ENCODE measurements at regions not wholly inside any gene's neighbourhood (a gene's known extent, or its start where the extent isn't known, plus 50 kb on each side); places are given as distances from the start of the nearest gene placed in this dataset.

DNA sequence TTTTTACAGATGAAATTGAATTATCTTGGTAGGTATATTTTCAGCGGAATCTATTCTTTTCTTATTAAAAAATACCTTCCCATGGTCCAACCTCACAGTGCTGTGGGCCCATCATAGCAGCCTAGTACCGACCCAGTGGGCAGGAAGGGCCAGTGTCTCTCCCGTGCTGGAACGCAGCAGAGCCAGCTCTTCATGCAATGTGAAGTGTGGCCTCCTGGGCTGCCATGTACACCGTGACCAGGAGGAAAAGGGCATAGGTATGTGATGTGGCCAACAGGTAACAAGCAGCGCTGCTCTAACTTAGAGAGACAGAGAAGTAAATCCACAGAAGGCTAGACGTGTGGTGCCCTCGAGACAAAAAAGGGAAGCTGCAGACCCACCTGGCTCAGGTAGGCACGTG is 221.1 kb upstream of the SALL3 start:
- no peak for DNase-seq

GRCh38 chr18:78762753-78763152 is 216.9 kb upstream of the SALL3 start:
- no peak for DNase-seq

DNA sequence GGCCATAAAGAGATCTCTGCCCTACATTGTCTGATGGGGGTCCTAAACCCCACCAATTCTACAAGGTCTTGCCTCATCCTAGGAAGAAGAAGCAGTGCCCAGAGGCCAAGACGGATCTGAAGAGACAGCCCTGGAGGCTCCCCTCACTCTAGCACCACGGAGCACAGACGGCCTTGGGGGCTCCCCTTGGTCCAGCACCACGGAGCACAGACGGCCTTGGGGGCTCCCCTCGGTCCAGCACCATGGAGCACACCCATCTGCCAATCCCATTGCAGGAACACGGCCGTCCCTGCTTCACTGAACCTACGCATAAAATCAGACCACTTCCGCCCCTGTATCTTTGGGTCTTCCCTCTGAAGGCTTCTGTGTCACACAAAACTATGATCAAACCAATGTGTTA is 215.1 kb upstream of the SALL3 start:
- no peak for DNase-seq

DNA sequence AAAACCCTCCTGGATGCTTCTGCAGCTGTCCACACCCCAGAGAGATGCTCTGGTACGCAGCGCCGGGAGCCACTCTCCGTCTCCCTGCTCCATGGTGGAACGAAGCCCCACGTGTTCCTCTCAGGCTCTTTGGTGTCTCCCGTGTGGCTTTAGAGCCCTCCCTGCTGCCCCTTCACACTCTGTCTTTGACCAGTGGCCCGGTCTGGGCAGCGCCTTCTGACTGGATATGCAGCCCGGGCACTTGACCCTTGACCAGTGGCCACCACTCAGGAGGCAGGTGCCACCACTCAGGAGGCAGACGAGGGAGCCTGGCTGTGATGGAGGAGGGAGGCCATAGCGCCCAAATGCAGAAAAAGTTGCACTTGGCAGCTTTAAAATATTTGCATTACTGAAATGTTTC is 214.5 kb upstream of the SALL3 start:
- no peak for DNase-seq

DNA sequence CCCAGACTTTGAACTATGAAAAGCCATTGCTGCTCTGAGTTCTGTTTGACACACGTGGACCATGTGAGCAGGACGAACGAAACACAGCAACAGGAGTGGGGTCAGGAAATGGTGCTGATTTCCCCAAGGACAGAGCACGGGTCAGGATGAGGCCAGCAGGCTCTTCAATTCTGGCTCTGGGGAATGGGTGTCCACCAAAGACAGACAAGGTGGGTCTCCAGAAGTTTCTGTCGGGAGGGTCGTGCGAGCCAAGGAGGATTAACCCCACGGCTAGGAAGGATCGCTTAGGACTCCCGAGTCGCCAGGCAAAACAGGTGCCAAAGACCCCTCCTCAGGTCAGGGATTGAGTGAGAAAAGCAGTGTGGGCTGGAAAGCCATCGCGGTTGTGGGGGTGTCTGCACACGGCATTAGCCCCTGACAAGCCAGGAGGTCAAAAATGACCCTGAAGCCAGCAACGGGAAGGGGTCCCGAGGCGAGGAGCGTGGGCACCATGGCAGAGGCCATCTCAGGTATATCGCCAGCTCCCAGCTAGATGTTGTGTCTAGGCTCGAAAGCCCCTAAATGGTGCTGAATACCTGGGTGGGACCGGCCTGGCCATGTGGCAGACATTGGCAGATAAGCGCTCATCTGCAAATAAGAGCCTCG is 213.9 kb upstream of the SALL3 start:
- DNase-seq, result no peak

GRCh38 chr18:78766651-78767533 is 212.7 kb upstream of the SALL3 start:
- DNase-seq, result no peak

- DNase-seq, result no peak
These were observed 212.0 kb upstream of the SALL3 start for GRCh38 chr18:78767648-78768071.

- no peak for DNase-seq
These were observed 211.4 kb upstream of the SALL3 start for GRCh38 chr18:78768221-78768620.

DNA sequence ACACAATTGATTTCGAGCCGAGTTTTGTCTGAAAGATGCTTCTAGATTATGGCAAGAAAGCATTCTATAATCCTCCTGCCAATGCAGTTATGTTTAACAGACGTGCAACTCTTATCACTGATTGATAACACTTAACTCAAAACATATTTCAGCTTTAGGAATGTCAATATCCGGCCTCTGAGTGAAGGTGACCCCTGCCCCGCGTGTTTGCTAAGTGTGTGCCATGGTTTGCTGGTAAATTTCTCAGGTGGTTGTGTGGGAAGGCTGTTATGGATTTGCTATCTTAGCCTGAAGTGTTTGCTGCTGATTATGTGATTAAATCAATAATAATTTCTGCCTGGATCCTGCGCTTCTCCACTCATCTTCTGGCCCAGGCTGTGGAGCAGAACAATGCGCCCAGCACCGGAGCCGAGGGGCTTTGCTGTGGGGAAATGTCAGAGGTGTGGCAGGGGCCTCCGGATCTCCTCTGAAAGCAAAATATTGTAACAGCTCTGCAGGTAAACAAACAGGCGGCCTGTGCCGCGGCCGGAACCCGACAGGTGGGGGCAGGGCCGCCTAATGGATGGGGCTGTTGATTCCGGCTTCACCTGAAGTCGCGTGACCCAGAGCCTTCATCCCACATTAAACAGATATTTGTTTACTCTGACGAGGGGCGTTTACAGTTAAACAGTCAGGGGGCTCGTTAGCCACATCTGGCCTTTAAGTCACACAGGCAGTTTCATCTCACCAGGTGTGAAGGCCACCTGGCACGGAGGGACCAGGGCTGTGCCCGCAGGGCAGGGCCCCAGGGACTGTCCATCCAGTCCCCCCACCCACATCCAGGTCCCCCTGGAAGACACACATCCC is 210.7 kb upstream of the SALL3 start:
- DNase-seq, result no peak

DNA sequence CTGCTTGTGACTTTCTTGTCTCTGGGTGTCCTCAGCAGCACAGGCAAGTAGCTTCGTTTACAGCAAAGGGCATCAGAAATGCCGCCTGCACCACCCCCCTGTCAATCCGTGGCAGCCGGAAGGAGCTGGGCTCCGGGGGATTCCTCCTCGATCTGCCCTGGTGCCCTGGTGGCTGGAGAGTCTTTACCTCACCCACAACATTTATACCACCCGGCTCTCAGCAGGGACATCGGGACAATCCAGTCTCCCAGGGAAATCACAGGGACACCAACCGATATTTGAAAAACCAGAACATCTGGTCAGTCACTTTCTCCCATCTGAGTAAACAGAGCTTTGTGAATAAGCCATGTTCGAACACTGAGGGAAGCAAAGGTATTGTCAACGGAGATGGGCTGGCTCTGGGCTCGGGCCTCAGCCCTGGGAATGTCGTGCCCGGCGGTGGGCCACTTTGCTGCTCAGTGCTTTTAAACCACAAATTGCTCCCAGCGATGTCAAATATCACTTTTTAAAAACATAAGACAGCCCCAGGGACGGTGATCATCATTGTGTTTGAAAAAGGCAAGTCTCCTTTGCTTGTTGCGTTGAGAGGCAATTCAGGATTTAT is 210.0 kb upstream of the SALL3 start:
- DNase-seq, result no peak

DNA sequence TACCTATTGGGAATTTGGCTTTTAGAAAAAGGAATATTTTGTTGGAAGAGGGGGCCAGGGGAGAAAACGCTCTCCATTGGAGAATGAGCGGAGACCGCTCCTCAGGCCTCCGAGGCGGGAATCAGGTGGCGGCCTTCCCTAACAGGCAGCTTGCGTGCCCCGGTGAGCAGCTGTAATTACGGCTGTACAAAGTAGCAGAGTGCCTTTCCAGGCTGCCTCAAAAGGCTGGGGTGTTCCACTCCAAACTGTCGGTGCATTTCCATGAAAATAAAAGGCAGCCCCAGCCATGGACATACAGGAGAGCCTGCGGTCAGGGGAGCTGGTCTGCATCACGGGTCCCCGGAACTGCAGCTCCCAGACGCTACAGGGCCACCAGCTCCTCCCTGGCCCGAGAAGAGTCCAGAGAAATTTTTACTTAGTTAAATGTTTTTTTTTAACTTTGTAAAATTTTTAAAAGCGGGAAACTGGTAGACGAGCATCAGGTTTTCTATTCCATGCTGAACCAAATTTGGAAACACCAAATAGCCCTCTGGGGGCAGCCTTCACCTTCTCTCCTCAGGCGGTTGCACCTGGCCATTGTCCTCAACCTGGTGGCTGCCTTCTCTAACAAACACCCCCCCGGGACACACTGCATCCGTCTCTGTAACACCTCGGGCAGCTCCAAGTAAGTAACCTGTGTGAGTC is 209.3 kb upstream of the SALL3 start:
- no peak for DNase-seq

GRCh38 chr18:78770823-78771139 is 208.8 kb upstream of the SALL3 start:
- DNase-seq, result no peak

DNA sequence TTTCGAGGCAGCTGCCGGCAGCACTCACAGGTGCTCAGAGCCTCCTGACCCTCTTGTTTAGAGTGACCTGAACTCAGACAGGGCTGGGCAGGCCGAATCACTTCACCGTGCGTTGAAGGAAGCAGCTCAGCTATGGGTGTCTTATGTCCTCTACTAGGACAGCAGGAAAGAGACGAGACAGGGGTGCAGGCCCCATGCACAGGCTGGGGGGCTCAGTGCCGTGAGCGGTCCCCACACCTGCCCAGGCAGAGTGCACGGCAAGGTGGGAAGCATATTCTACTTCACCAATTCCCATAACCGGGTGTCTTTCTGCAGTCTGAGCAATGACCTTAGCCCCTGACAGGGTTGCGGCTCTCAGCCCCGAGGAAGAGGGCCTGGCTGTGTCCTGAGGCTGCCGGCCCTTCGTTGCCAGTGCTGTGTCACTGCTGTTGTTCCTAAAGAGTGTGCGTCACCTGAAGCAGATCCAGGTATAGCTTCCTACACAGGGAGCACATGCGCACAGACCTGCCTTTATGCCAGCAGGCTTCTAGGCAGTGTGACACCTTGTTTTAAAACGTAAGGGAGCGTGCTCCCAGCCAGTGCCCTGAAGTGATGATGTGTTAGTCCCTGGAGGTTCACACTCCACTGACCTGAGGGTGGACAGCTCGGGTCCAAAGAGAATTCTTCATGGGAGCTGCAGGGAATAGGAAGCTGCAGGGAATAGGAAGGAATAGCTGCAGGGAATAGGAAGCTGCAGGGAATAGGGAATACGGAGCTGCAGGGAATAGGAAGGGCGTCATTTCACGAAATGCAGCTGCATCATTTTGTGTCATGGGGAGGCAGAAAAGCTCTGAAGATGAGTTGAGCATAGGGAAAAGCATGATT is 207.9 kb upstream of the SALL3 start:
- DNase-seq, result no peak

- no peak for DNase-seq
These were observed 207.0 kb upstream of the SALL3 start for GRCh38 chr18:78772360-78773302.

DNA sequence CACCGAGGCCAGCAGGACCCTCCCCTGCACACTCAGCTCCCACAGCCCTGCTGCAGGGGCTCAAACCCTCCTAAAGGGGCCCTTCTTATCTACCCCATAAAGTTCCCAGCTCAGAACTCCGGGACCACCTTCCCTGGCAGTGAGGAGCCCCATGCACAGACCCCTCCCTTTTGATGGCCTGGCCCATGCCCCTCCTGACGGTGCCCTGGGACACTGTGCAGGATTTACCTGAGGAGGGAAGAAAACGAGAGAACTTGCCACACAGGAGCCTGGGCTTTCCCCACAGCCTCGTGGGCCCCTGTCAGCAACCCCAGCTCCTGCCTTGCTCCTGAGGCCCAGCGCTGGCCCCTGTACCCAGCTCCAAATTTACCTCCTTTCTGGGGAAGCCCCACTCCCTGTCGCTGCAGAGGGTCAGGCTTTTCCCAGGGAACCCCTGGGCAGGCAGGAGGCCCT is 206.3 kb upstream of the SALL3 start:
- no peak for DNase-seq

- DNase-seq, result no peak
These were observed 205.8 kb upstream of the SALL3 start for GRCh38 chr18:78773819-78774218.

DNA sequence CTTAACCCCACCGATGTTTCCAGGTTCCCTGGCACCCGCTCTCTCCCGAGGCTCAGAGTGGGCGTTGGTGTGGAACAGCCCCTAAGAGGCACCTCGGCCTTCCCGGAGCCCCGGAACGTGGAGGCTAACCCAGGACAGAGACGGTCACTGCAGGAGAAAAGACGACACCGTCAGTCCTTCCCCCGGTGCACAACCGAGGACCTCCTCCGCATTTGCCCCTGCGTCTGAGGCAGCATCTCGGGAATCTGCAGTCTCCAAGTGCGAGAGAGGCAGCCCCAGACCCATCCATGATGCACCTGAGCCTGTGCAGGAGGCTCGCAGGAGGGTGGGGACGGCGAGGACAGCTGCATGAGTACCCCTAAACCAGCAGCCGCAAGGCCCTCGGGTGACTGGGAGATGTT is 204.9 kb upstream of the SALL3 start:
- DNase-seq, result no peak

DNA sequence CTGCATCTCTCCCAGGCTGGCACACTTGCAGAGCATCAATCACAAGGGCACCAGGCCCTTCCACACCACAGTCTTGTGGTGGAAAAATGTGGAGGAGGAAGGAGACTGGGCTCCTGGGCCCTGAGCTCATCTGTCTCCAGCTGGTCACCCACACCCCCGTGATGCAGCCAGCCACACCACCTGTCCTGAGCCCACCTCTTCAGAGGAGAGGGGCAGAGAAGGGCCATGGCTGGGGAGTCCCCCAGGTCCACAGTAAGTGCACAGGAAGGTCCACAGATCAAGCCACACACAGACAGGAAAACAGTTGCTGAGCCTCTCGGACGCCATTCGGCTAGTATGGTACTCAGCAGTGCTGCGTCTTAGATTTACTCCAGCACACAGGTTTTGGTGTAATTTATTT is 203.5 kb upstream of the SALL3 start:
- no peak for DNase-seq

- no peak for DNase-seq
These were observed 202.8 kb upstream of the SALL3 start for GRCh38 chr18:78776706-78777285.
